Transverse colon (tissue), 4 donors: ENCODE measurements at regions not wholly inside any gene's neighbourhood (a gene's known extent, or its start where the extent isn't known, plus 50 kb on each side); places are given as distances from the start of the nearest gene placed in this dataset.

Experiments
- DNase-seq: peaks from one replicate; pipeline ENCODE4 v3.0.0-alpha.2; 2019
- H3K27ac ChIP-seq, 4 donors: fragments of 200-600 bp; sonication (generic); 2 replicates each; pipeline ENCODE4 v1.5.1; 2016 to 2018; ENCODE audit warnings: inconsistent platforms in 4 of 4
- H3K27me3 ChIP-seq: fragments of 200-600 bp; sonication (generic); 2 replicates; pipeline ENCODE4 v1.5.1; 2017; ENCODE audit warnings: inconsistent platforms
- H3K36me3 ChIP-seq, 4 donors: fragments of 200-600 bp; sonication (generic); 2 replicates each; pipeline ENCODE4 v1.5.1; 2017 to 2019; ENCODE audit warnings: inconsistent platforms in 4 of 4
- H3K4me1 ChIP-seq, 4 donors: fragments of 200-600 bp; sonication (generic); 2 replicates each; pipeline ENCODE4 v1.5.1; 2017 to 2020; ENCODE audit warnings: inconsistent platforms in 4 of 4
- H3K4me3 ChIP-seq, 4 donors: fragments of 200-600 bp; sonication (generic); 1 replicate in 1 of 4; 2 replicates in 3 of 4; pipeline versions ENCODE4 v1.5.1 to v1.6.1; 2017 to 2019; ENCODE audit warnings: inconsistent platforms in 4 of 4
- H3K9me3 ChIP-seq, 2 donors: fragments of 200-600 bp; sonication (generic); 2 replicates each; pipeline ENCODE4 v1.5.1; 2017 to 2019; ENCODE audit warnings: inconsistent platforms in 2 of 2
- CTCF ChIP-seq, 5 experiments: fragments of 200-600 bp in 3 of 5; fragments of 450-650 bp in 2 of 5; sonication (generic) in 3 of 5; IDR thresholded peaks; 1 replicate in 2 of 5; 2 replicates in 3 of 5; pipeline ENCODE4 v1.5.1; 2016 to 2017; ENCODE audit warnings: antibody characterized with exemption in 5 of 5, inconsistent platforms in 3 of 5, mild to moderate bottlenecking in 2 of 5, moderate library complexity in 1 of 5
- EP300 ChIP-seq: sonication (generic); formaldehyde crosslinking; IDR thresholded peaks from one replicate; pipeline ENCODE4 v1.6.1; 2017; ENCODE audit warnings: antibody characterized with exemption, low read depth
- POLR2A ChIP-seq: fragments of 450-650 bp; IDR thresholded peaks from one replicate; pipeline ENCODE4 v1.6.1; 2016; ENCODE audit warnings: antibody characterized with exemption, mild to moderate bottlenecking, moderate library complexity
- POLR2AphosphoS5 ChIP-seq, 3 donors: sonication (generic); formaldehyde crosslinking; IDR thresholded peaks; one replicate each; pipeline ENCODE4 v1.6.1; 2016; ENCODE audit warnings: antibody characterized with exemption in 3 of 3
- WGBS, 2 donors: methylation state at CpG; one replicate each; pipeline ENCODE4 v1.1.5; 2018; ENCODE audit warnings: low coverage in 1 of 2; 5-methylcytosine and 5-hydroxymethylcytosine counted together
- in situ Hi-C, 4 donors: fragments of 200-750 bp; cut with MboI; loops; one replicate each; pipeline versions ENCODE4 v1.15.0 to v1.15.1; 2017; ENCODE audit warnings: low sequenced_read_pairs in 3 of 4, low pct_ligation_motif_present in 1 of 4, low pct_unique_long_range_greater_than_20kb in 1 of 4
- intact Hi-C: fragments of 100-400 bp; cut with DNase I; formaldehyde crosslinking; loops from one replicate; pipeline ENCODE4 v1.15.1; 2023; ENCODE audit warnings: low total_unique reads

- Histone ChIP-seq H3K36me3 (no peaks in the 10 kb centered on the region), H3K9me3 (no peaks in the 10 kb centered on the region), H3K27ac (no peak overlapping the region), H3K4me3 (no peak overlapping the region), H3K27me3 (no peaks in the 10 kb centered on the region), H3K4me1 (no peaks in the 10 kb centered on the region)
- TF ChIP-seq CTCF (IDR thresholded peaks at IDR 0.05): no peak
- no peak for TF ChIP-seq POLR2A
- no peak for TF ChIP-seq EP300
- no peak for TF ChIP-seq POLR2AphosphoS5 (IDR thresholded peaks at IDR 0.05)
- 77% methylated on average over 17 of the region's 17 CpGs; no CpG with 5 or more reads in 1 of the 2 donors for WGBS, 2 donors
- DNase-seq: no peak
- intact Hi-C loops: no loop called here
- in situ Hi-C loops: no loop called here
These were observed 1124.3 kb downstream of the BRD1 start for GRCh38 chr22:48703265-48703941.

GRCh38 chr22:48702573-48703264 is 1125.0 kb downstream of the BRD1 start:
- WGBS, 2 donors: 64% methylated on average over 26 of the region's 26 CpGs; no CpG with 5 or more reads in 1 of the 2 donors
- no peaks in the 10 kb centered on the region for H3K36me3 ChIP-seq
- H3K4me1 ChIP-seq: no peaks in the 10 kb centered on the region
- no peak overlapping the region for H3K4me3 ChIP-seq
- no peaks in the 10 kb centered on the region for H3K9me3 ChIP-seq
- TF ChIP-seq POLR2AphosphoS5 (IDR thresholded peaks at IDR 0.05): no peak
- TF ChIP-seq POLR2A: no peak
- in situ Hi-C loops: no loop called here
- H3K27me3 ChIP-seq: no peaks in the 10 kb centered on the region
- no peak for DNase-seq
- intact Hi-C loops: no loop called here
- no peak overlapping the region for H3K27ac ChIP-seq

GRCh38 chr22:48701296-48702030 is 1126.2 kb downstream of the BRD1 start:
- intact Hi-C loops (no loop called here), in situ Hi-C loops (no loop called here)
- Histone ChIP-seq H3K27ac (no peak overlapping the region), H3K27me3 (no peaks in the 10 kb centered on the region), H3K9me3 (no peaks in the 10 kb centered on the region), H3K36me3 (no peaks in the 10 kb centered on the region), H3K4me3 (no peak overlapping the region), H3K4me1 (no peaks in the 10 kb centered on the region)
- no peak for TF ChIP-seq EP300
- no peak for TF ChIP-seq CTCF (IDR thresholded peaks at IDR 0.05)
- TF ChIP-seq POLR2A: no peak
- no peak for TF ChIP-seq POLR2AphosphoS5 (IDR thresholded peaks at IDR 0.05)
- WGBS, 2 donors: 87% methylated on average over 23 of the region's 23 CpGs; no CpG with 5 or more reads in 1 of the 2 donors
- DNase-seq: no peak

DNA sequence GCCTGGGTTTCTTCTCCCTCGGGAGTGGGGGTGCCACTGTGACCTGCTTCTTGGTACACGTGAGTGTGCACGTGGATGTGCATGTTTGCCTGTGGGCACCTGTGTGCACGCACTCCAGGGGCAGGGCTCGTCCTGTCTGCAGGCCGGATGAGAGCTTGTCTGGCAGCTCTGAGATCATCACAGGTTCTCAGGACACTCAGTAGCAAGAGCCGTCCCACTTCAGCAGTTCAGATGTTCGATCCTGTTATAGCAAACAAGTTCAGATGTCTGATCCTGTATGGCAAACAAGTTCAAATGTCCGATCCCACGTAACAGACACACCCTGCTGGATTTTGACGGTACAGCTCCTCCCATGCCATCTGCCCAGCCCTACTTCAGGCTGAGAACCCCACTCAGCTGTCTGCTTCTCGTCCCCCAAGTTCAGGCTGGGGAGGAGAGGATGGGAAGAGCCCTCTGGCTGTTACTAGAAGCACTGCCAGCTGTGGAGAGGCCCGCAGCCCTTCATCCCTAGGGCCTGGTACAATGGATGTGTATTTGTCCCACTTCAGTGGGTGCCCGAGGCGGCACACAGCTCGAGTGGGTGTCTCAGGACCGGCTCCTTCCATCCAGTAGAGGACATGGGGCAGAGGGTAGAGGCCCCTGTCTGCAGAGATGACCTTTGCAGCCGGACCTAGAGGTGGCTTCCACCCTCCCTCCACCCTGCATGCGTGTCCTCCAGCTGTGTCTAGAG is 1126.9 kb downstream of the BRD1 start:
- no peak overlapping the region for H3K27ac ChIP-seq
- 78% methylated on average over 19 of the region's 19 CpGs; no CpG with 5 or more reads in 1 of the 2 donors for WGBS, 2 donors
- intact Hi-C loops: no loop called here
- no peaks in the 10 kb centered on the region for H3K27me3 ChIP-seq
- H3K4me3 ChIP-seq: no peak overlapping the region
- no peaks in the 10 kb centered on the region for H3K9me3 ChIP-seq
- no peaks in the 10 kb centered on the region for H3K4me1 ChIP-seq
- in situ Hi-C loops: no loop called here
- H3K36me3 ChIP-seq: no peaks in the 10 kb centered on the region
- no peak for DNase-seq
- TF ChIP-seq EP300: no peak
- no peak for TF ChIP-seq POLR2AphosphoS5 (IDR thresholded peaks at IDR 0.05)
- no peak for TF ChIP-seq POLR2A
- TF ChIP-seq CTCF (IDR thresholded peaks at IDR 0.05): no peak
